CD4-positive, alpha-beta T cell treated with Interleukin-4 for 4 hours (primary cell): ENCODE measurements at regions not wholly inside any gene's neighbourhood (a gene's known extent, or its start where the extent isn't known, plus 50 kb on each side); places are given as distances from the start of the nearest gene placed in this dataset.
"Not testable (repeated sequence)": the region's sequence is repeated elsewhere in the genome, so short reads cannot be mapped to it uniquely, and the experiment has no call there.

Experiments
- DNase-seq: peaks from one replicate; pipeline ENCODE4 v3.0.0-alpha.2; 2020

DNA sequence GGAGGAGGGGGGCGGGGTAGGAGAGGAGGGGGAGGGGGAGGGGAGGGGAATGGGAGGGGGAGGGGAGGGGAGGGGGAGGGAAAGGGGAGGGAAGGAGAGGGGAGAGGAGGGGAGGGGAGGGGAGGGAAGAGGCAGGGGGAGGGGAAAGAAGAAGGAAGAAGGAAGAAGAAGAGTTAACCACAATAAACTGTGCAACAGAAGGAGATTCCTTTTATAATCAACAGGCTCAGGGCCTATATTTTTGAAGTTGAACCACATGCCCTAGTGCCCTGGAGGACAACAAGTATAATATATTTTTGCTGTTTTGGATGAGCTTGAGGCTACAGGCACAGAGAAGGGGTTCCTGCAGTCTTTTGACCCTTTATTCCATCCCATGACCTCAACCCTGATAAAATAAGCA lies 228.2 kb upstream of the IRF2BP2 start:
- DNase-seq, result no peak

DNA sequence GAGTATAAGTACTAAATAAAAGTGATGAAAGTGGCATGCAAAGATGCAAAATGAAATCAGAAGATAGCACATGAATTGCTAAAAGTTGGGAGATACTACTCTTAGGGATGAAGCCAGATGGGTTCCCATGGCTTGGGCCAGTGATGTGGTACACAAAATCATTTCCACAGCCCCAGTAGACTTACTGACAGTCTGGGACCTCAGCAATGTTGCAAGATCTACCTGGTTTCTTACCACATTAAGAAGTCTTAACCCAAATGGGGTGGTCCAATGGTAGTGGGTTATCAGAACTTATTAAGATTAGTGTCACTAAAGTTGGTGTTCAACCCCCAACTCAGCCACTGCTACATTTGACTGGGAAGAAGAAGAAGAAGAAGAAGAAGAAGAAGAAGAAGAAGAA lies 227.7 kb upstream of the IRF2BP2 start:
- DNase-seq, result no peak

DNA sequence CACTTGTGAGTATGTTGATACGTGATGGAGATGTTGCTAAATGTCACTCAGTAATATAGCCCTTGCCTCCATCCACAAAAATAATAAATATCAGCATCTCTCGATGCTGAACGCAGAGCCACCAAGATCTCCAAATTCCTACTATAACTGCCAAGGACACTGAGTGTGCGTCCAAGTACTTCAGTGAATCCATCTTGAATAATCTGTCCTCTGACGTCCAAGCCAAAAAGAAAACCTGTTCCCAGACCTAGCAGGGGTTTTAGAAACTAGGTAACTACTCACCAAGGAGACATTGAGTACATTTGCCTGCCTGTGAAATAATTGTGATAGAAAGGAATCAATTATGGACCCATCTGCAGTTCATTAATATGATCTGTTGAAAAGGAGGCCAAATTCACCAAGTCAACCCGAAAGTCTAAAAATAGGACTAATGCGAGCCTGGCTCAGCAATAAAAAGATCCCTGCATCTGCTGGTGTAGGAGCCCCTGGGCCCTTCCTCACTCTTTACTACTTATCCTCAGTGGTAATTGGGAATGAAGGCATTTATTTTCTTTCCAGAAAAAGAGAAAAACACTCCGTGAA lies 226.9 kb upstream of the IRF2BP2 start:
- DNase-seq, result no peak

DNA sequence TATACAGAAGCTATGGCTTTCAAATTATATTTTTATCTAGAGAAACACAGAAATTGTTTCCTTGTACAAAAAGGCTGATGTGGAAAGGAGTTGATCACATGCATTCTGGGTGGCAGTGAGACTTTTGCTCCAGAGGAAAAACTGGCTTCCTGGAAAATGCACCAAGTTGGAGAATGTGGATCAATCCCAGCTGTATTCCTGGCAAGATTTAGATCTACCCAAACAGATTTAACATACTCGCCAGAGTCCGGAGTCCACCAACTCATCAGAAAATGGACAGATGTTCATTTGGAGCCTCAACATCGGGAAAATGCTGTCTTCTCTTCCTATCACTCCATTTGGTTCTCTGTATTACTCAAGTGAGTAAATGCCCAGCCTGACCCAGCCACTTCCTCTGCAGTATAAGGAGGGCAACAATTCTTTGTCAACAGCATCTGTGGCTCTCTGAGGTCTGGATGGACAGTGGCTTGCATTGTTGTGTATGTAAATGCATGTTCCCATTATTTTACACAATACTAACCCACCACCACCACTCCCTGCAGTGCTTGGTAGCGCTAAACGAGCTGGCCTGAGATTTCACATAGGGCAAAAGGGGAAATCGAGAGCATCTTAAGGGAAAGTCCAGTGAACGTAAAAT lies 226.2 kb upstream of the IRF2BP2 start:
- DNase-seq, result no peak

DNA sequence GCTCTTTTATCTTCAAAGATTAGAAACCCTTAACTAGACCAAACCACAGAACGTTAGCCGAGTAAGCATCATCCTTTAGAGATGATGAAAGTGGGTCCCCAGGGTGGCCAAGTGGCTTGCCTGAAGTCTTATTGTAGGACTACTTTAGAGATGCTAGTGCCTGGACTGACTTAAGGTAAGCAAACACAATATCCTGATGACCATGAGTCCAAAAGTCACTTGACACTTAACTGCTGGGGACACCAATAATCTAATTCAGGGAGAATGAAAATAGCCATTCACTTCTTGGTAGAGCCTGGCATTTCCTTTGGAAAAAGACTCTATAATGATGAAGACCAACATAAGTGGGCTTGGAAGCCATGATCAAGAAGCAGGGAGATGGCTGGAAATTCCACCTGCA lies 225.3 kb upstream of the IRF2BP2 start:
- DNase-seq, result no peak

DNA sequence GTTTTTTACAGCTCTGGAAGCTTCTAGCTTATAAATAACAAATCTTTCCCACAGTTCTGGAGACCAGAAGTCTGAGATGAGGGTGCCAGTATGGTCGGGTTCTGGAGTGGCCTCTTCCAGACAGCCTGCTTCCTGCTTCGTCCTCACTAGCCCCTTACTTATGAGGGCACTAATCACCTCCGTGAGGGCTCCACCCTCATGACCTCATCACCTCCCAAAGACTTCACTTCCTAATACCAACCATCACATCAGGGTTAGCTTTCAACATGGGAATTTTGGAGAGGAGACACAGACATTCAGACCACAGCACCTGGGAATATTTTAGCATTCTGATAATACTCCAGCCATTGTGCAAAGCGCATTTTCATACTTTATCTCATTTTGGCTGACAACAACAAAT lies 223.7 kb upstream of the IRF2BP2 start:
- no peak for DNase-seq

DNA sequence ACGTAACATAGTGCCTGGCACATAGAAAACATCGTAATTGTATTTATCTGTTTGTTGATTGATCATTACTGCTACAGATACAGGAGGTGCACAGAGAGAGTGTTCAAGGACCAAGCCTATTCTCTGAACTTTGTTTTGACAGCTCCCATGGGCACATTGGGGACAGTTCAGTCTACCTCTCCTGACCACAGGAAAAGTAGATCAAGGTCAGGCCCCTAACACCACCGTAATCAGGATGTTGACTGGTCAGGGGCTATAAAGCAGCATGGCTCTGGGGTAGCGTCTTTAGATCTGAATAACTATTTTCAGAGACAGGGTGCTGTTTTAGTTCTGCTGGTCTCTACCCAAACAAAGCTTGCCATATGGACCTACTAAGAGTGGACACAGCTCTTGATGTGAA lies 223.1 kb upstream of the IRF2BP2 start:
- no peak for DNase-seq

DNA sequence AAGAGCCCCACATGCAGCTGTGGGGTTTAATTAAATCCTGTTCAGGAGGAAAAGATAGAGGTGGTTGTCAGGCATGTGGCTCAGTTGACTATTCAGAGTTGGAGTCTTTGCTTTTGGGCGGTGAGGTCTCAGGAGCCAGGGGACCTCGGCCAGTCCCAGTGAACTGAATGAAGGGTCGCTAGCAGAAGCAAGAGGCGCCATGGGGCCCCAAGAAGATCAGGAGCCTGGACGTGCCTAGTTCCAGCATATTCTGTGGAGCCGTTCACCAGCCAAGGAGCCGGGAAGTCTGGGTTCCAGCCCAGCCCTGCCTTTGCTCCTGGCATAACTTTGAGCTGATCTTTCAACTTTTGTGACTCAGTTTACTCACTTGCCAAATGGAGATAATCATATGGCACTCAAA lies 217.7 kb upstream of the IRF2BP2 start:
- no peak for DNase-seq

DNA sequence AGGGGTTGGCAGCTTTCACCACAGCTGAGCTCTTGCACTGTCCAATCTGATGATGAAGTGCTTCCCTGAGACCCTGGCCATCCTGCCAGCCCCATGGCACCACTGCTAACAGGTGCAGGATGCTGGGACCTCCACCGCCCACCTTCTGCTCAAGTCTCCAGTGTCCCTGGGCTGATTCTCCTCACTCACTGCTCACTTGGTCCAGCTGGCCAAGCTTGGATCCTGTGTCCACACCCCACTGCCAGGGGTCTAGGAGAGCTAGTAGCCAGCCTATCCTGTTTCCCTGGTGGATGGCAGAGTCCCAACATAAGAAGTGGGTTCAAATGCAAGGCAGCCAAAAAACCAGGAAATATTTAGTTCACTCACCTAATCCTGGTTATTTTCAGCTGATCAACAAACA lies 217.2 kb upstream of the IRF2BP2 start:
- DNase-seq, result no peak

DNA sequence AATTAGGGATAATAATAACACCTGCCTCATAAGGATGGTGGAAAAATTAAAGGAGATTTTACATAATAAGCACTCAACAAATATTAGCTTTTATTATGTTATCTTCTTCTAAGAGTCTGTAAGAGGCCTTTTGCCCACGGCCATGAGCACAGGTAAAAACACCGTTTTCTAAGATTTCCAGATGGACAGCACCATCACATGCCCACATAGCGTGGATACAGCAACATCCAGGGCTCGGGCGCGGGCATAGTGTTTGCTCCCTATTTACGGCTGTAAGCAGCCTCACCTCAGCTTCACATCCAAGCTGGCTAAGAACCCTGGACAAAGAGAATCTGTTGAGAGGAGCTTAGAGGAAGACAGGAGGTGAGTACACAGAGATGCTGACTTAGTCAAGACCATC lies 216.4 kb upstream of the IRF2BP2 start:
- DNase-seq, result no peak

DNA sequence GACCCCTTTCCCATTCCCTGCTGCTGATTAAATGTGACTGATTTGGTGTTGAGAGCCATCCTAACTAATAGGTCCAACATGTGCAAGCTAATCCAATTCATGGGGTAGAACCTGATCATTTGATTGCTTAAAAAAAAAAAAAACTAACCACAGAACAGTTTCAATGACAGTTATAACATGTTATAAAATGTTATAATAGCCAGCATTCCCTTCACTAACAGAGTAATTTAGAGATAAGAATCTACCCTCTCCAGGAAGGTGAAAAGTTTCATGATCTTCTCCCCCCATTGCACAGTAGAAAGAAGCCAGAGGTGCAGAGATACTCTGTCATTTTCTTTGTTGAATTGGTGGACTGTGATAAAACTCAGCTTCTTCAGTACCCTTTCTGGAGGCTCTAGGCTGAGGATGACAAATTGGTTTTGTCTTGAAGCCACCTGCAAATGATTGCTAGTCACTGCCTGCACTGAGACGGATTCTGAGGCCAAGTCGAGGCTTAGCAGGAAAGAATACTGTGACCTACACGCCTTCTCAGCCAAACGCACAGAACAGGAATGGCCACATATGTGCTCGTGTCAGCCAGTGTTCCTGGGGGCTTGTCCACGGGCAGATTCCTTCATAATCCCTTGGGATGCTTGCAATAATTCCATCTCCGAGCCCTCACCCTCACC lies 215.7 kb upstream of the IRF2BP2 start:
- no peak for DNase-seq

DNA sequence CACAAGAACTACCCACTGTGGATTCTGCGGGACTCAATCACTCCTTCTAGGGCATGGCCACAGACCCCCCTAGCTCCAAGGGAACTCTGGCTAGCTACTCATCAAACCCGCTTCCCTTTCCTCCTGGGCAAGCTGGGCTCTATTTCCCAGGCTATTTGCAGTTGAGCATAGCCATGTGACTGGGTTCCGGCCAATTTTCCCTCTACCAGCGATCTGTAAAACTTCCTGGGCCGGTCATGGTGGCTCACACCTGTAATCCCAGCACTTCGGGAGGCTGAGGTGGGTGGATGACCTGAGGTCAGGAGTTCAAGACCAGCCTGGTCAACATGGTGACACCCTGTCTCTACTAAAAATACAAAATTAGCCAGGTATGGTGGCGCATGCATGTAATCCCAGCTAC lies 214.9 kb upstream of the IRF2BP2 start:
- not testable (repeated sequence) for DNase-seq

DNA sequence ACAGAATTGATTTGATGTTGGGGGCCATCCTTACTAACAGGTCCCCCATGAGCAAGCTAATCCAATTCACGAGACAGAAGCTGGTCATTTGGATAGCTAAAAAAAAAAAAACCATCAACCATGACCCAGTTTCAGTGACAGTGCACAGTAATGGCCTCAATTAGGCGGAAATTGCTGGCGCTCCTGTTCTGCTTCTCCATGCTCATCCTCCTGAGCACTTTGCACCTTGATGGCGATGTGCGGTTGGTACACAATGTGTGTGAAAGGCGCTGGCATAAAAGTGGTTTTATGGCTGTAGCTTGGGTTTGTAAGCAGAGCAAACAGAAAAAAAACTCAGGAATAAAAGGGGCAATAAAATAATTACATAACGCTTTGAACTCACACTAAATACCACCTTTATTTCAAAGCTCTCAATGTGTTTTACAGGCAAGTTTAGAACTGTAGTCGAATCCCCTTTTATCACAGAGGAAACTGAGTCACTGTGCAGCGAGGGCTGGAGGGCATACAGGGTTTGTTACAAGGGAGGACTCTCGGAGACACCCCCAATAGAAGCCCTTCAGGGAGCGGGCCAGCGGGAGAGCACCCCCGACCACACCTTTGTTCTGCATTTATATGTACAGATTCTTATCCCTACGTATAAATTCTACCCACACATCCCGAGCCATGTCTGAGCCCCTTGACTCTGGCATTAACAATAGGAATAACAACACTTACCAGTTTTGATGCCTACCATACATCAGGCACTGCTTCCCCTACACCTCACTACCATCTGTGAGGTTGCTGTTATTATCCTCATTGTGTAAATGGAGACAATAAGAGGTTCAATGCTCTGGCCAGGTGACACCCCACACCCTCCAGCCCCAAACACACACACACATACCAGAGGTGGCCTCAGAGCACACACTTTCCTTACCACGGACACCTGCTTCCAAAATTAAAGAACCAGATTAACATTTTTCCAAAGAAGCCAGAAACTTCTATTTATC lies 213.5 kb upstream of the IRF2BP2 start:
- no peak for DNase-seq

DNA sequence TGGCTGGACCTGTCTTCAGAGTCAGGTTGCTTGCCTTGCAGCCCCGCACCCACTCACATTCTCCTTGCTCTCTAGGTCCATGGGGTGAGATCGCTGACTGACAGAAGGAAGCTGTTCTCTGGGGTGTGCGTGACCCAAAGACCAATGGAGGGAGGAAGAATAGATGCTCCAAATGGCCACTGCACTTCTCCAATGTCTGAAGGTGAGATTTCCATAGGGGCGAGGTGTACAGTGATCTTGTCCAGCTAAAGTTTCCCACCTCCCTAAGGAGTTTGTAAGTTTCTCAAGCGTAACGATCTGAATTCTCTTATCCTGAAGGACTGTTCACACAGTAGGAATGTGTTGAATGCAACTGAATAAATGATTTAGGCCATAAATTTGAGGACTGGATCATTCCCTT lies 211.9 kb upstream of the IRF2BP2 start:
- DNase-seq, result no peak

DNA sequence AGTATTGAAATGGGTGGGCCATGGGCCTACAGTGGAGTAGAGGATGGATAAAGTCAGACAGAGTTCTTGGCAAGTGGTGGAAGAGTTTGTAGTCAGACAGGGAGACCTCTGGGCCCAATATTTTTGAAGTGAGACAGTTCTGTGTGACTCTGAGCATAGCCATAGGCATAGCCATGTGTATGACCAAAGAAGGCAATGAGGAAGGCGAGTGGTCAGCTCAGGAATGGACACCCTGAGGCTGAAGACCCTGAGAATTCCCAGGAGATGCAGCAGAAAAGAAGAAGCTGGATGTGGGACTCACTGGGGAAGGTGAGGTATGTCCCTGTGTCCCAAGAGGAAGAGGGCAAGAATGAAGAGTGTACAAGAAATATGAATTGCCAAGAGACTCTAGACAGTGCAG lies 210.6 kb upstream of the IRF2BP2 start:
- no peak for DNase-seq

DNA sequence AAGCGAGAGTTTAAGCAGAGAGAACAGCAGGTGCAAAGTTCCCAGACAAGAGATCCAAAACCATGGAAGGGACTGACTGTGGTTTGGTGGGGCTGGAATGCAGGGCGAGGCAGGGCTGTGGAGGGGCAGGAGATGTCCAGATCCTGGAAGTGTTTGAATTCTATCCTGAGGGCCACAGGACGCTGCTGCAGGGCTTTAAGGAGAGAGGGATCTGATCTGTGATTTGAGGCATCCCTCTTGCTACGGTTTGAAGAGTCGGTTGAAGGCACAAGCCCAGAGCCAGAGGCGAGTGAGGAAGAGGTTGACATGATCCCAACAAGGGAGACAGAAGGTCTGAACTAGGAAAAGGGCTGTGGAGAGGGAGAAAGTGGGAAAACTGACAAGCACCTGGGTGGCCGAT lies 209.9 kb upstream of the IRF2BP2 start:
- not testable (repeated sequence) for DNase-seq

DNA sequence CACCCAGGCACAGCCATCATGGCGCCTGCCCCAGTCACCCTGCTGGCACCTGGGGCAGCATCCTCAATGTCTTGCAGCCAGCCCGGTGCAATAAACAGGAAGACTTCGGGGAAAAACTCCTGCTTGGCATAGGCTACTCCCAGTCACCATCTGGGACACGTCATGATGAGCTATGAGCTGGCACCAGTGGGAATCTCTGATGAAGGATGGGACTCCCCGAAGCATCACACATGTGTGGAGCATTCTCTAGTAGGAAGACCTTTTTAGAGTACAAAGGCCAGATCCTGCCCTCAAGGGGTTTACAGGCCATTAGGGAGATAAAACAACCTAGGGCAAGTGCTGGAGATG lies 208.0 kb upstream of the IRF2BP2 start:
- DNase-seq, result not testable (repeated sequence)

DNA sequence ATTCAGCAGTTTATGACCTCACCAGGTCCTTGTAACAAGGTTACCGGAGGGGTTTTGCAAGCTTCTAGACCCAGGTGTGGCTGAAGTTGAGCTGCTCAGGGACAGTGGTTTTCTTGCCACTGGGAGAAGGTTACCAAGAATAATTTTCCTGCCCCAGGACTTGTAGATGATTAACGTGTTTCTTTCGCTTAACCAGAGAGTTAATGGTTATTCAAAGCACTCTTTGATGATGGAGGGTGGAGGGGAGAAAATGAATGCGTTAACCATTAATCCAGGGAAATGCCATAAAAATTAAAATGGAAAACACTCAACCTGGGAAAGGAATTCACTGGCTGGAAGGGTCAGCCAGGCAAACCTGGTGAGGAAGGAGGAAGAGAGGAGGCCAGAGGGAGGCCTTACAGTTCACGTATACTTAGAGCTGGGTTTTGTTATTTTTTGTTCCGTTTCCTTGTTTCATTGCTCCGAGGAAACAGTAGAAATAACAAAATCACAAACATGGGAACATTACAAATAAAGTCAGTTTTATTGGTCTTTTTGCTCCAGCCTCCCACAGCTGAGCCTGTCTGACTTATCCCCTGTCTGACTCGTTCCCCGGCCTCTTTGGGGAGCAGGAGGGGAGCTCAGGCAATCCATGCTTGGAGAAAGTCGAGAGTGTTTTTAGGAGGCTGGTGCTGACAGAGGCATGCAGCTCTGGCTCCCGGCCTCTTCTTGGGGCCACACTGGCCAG lies 207.5 kb upstream of the IRF2BP2 start:
- not testable (repeated sequence) for DNase-seq

DNA sequence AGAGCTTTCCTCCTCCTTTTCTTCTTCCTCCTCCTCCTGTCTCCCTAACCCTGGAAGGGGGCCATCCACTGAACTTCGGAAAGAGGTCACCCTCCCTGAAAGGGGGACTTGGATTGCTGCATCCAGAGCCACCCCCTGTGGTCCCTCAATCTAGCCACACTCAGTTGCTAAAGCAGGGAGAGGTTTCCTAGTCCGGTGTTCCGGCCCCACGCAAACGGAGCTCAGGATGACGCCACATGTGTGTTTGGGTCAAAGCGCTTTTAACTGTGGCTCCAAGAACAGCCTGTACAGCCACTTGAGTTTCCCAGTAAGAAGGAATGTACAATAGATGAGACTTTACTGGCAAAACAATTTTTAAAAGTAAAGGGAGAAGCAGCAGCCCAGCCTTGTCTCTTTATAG lies 206.9 kb upstream of the IRF2BP2 start:
- not testable (repeated sequence) for DNase-seq

DNA sequence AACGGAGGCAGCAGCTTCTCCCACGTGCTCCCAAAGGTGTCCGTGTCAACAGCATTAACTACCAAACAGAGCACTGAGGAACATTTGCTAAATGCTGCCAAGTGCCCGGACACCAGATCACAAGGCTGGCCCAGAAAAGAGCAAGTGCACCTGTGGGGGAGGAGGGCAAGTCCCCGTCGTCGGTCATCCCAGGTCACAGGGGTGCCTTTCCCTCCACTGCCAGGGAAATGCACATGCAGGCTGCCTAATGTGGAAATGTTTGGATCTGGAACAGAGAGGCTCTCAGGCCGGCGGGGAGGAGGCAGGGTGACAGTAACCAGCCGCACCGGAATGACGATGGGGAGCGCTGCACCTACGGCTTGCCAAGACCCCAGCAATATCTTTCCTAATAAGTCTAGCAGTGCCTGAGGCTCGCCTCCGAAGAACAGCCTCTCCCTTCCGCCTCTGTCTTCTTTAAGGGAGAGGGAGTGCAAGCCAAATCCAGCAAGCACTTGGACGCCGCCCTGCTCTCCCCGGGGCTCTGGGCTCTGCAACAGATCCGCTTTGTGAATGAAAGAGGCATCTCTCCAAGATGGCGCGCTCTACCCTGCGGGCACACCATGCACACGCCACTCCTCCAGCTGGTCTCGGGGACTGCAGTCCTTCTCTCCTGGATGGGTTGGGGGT lies 206.3 kb upstream of the IRF2BP2 start:
- not testable (repeated sequence) for DNase-seq

DNA sequence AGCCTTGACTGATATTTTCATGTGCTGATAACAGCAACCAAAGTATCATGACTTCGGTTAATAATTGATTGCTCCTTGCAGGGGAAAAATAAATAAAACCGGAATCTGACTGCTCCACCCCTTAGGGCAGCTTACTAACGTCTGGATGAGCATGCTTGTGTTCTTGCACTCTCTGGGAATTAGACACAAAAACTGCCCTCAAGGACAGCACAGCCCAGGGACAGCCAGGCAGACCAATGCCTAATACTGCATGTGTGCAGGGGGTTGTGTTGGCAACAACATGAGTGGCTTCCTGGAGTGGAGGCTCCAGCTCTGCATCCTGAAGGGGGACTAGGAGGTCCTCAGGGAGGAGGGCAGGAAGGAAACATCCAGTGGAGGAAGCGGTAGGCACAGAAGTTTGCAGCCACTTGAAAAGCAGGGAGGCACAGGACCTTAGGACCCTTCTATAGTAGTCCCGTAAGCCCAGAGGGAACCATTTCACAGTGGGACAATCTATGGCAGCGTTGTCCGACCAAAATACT lies 205.4 kb upstream of the IRF2BP2 start:
- not testable (repeated sequence) for DNase-seq

DNA sequence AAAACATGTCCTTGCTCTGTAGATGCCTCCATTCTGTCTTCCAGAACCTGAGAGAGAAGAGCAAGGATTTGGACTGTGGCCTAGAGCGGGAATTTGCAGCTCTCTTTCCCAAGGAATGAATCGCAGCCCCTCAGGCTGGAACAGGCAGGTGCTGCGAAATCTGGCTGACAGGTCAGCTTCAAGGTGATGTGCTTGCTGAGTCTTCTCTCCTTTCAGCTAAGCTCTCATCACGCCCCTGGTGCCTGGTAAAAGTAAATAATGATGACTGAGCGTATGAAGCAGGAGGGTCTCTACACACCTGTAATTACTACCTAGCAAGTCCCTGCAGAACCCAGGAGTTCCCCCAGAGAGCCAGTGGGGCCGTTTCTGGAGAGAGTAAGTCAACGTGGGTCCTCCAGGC lies 204.3 kb upstream of the IRF2BP2 start:
- DNase-seq, result not testable (repeated sequence)
